ENCODE measurements at regions not wholly inside any gene's neighbourhood (a gene's known extent, or its start where the extent isn't known, plus 50 kb on each side); places are given as distances from the start of the nearest gene placed in this dataset.

- no peak for TF ChIP-seq CTCF (IDR thresholded peaks at IDR 0.05)
- Mint-ChIP-seq H3K36me3 (ENCODE audit: low read depth) (no peaks in the 10 kb centered on the region), H3K27me3 (ENCODE audit: low read depth, poor library complexity) (peaks cover 3% of the 10 kb centered on the region), H3K4me1 (peaks cover 6% of the 10 kb centered on the region), H3K9me3 (no peaks in the 10 kb centered on the region), H3K27ac (no peak overlapping the region), H3K4me3 (no peak overlapping the region)
- no peak for DNase-seq
Measured at GRCh38 chr6:113482771-113483170, 374.4 kb upstream of the MARCKS start.

GRCh38 chr6:113486199-113486598 lies 370.9 kb upstream of the MARCKS start:
- H3K36me3 Mint-ChIP-seq (ENCODE audit: low read depth): no peaks in the 10 kb centered on the region
- no peak for DNase-seq

GRCh38 chr6:113487489-113488058 lies 369.6 kb upstream of the MARCKS start:
- peaks cover 3% of the 10 kb centered on the region for H3K27me3 Mint-ChIP-seq (ENCODE audit: low read depth, poor library complexity)
- TF ChIP-seq CTCF (IDR thresholded peaks at IDR 0.05): no peak
- peaks cover 5% of the 10 kb centered on the region for H3K4me1 Mint-ChIP-seq
- H3K36me3 Mint-ChIP-seq (ENCODE audit: low read depth): no peaks in the 10 kb centered on the region
- no peak for DNase-seq
- H3K9me3 Mint-ChIP-seq: no peaks in the 10 kb centered on the region
- no peak overlapping the region for H3K4me3 Mint-ChIP-seq
- H3K27ac Mint-ChIP-seq: no peak overlapping the region

More at GRCh38 chr6:113486199-113486598, 370.9 kb upstream of the MARCKS start:
- H3K27me3 Mint-ChIP-seq (ENCODE audit: low read depth, poor library complexity): peaks cover 3% of the 10 kb centered on the region
- TF ChIP-seq CTCF (IDR thresholded peaks at IDR 0.05): no peak
- no peak overlapping the region for H3K4me3 Mint-ChIP-seq
- H3K4me1 Mint-ChIP-seq: peaks cover 6% of the 10 kb centered on the region
- H3K27ac Mint-ChIP-seq: no peak overlapping the region
- no peaks in the 10 kb centered on the region for H3K9me3 Mint-ChIP-seq

GRCh38 chr6:113488061-113488460 lies 369.1 kb upstream of the MARCKS start:
- no peak for DNase-seq

GRCh38 chr6:113488812-113489685 lies 368.1 kb upstream of the MARCKS start:
- DNase-seq: no peak
- Mint-ChIP-seq H3K36me3 (ENCODE audit: low read depth) (no peaks in the 10 kb centered on the region), H3K4me3 (no peak overlapping the region), H3K27me3 (ENCODE audit: low read depth, poor library complexity) (peaks cover 3% of the 10 kb centered on the region), H3K27ac (no peak overlapping the region), H3K9me3 (no peaks in the 10 kb centered on the region), H3K4me1 (no peaks in the 10 kb centered on the region)
- TF ChIP-seq CTCF (IDR thresholded peaks at IDR 0.05): no peak

More at GRCh38 chr6:113488061-113488460, 369.1 kb upstream of the MARCKS start:
- Mint-ChIP-seq H3K9me3 (no peaks in the 10 kb centered on the region), H3K4me1 (peaks cover under 1% of the 10 kb centered on the region), H3K36me3 (ENCODE audit: low read depth) (no peaks in the 10 kb centered on the region), H3K27me3 (ENCODE audit: low read depth, poor library complexity) (peaks cover 3% of the 10 kb centered on the region), H3K27ac (no peak overlapping the region), H3K4me3 (no peak overlapping the region)
- TF ChIP-seq CTCF (IDR thresholded peaks at IDR 0.05): no peak

Data from nephron progenitor cell (in vitro differentiated cells).